GM21737 (cell line): ENCODE measurements at regions not wholly inside any gene's neighbourhood (a gene's known extent, or its start where the extent isn't known, plus 50 kb on each side); places are given as distances from the start of the nearest gene placed in this dataset.

ENCODE experiments used
- ATAC-seq: cut with Tn5 transposase; IDR thresholded peaks from one replicate; pipeline ENCODE4 v1.9.1; 2021; ENCODE audit warnings: mild to moderate bottlenecking, moderate library complexity; ENCODE audit not compliant: unreplicated experiment

DNA sequence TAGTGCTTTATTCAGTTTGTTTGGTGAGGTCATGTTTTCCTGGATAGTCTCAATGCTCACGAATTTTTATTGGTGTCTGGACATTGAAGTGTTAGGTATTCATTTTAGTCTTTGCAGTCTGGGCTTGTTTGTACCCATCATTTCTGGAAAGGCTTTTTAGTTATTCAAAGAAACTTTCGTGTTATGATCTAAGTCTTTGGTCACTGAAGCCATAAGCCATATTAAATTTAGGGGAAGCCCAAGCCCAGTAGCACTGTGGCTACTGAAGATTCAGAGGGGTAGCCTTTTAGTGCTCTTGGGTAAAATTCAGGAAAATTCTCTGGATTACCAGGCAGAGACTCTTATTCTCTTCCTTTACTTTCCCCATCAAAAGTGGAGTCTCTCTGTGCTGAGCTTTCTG is 56.2 kb upstream of the PEX5L start:
- ATAC-seq = no peak

DNA sequence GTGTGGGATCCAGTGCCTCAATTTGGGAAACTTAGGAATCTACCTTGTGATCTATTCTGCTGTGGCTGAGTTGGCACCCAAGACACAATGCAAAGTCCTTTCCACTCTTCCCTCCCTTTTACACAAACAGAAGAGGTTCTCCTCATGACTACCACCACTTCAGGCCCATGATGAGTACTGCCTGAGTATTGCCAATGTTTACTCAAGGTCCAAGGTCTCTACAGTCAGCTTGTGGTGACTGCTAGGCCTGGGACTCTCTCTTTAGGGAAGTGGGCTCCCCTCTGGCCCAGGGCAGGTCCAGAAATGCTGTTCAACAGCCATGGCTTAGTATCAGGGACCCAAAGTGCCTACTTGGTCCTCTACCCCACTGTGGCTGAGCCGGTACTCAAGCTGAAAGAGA is 56.8 kb upstream of the PEX5L start:
- ATAC-seq = no peak

DNA sequence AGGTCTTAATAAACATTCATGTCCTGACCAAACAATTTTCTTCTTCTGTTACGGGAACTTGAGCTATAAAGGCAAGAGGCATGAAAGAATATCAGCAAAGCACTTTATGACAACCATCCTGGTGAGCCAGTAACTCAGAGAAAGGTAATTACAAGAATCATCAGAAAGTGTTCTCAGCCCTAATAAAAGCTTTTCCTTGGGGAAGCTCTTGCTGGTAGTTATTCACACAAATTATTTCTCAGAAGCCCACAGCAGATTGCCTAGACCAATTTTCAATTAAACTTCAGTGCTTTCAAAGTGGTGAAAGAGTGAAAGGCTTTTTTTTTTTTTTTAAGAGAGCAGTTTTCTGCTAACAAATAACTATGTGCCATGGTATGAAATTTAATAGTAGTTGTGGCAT is 60.9 kb upstream of the PEX5L start:
- no peak for ATAC-seq

DNA sequence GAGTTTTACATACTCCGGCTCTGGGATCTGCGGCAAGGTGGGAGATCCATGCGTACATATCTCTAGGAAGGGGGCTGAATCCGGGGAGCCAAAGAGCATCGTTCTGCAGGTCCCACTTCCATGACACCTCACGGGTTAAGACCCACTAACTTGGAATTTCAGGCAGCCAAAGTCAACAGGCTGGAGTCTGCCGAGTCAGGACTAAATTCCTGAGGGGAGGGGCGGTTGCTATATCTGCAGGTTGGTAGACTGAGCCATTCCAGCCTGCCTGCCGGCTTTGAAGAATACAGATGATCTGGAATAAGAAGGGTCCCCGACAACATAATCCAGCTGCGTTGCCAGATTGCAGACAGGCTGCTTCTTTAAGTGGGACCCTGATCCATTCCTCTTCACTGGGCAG is 65.4 kb upstream of the PEX5L start:
- no peak for ATAC-seq

DNA sequence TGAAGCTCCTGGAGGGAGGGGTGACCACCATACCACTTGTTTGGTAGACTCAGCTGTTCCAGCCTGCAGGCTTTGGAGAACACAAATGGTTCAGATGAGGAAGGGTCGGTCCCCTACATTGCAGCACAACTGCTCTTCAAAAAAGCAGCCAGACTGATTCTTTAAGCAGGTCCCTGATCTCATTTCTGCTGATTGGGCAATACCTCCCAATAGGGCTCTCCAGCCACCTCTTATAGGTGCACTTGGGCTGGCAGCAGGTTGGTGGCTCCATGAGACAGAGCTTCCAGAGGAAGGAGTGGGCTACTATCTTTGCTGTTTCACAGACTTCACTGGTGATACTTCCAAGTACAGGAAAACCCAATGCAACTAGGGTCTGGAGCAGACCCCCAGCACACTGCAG is 65.9 kb upstream of the PEX5L start:
- ATAC-seq = no peak

DNA sequence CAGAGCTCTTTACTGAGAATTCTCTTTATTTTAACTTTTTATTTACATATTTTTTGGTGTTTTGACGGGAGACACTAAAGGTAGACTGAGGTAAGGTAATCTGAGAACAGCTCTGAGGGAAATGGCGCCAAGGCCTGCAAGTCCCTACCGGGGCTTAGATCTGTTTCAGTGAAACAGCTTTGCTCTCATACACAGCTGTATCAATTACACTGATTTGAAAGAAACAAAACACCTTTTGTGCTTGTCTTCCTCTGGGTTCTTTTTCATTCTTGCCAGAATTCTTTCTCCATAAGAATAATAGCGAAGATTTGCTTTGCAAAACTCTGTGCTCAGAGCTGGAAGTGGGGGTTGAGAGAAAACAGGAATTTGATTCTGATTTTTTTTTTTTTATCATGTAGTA is 79.5 kb upstream of the PEX5L start:
- ATAC-seq = no peak

DNA sequence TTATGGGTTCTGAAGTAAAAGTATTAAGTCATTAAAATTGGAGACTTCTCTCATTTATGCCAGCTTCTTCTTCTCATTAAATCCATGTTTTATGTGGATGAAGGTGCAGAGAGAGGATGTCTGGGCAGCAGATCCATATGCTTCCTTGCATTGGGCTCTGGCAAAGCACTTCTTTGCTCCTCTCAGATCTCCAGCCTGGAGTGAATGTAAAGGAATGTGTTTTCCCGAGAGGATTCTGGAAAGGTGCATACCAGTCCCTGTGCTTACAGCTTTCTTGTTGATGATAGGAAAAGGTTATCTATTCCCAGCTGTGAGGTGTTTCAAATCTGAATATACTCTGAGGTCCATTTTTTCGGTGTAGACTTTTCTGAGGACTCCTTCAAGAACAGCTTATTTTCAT is 79.9 kb upstream of the PEX5L start:
- ATAC-seq = no peak

DNA sequence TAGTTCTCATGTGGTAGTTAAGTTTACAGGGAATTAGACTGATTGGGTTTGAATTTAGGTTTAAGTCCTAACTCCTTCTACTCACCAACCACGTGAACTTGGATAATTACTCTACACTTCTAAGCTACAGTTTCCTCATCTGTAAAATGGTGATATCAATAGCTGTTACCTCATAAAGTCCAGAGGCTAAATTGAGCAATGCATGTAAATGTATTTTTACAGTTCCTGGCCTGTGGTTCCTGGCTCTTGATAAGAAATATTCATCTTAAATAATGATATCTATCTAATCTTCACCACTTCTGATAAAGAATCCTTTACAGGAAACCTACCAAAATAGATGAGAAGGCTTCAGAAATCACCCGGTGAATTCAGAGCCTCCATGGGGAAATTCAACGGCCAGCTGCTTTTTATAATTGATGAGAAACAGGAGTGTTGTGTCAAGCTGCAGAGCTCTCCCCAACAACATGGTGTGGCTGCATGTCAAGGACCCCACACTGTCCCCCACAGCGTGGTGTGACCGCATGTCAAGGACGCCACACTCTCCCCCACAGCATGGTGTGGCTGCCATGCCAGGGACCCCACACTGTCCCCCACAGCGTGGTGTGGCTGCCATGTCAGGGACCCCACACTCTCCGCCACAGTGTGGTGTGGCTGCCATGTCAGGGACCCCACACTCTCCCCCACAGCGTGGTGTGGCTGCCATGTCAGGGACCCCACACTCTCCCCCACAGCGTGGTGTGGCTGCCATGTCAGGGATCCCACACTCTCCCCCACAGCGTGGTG is 80.8 kb upstream of the PEX5L start:
- no peak for ATAC-seq

DNA sequence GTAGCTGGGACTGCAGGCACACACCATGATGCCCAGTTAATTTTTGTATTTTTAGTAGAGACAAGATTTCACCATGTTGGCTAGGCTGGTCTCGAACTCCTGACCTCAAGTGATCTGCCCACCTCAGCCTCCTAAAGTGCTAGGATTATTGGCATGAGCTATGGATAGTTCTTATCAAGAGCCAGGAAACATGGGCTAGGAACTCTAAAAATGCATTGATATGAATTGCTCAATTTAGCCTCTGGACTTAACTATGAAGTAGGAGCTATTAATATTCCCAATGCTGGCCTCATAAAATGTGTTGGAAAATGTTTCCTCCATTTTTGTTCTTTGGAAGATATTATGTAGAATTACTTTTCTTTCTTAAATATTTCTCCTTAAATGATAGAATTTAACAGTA is 82.8 kb upstream of the PEX5L start:
- ATAC-seq = no peak

DNA sequence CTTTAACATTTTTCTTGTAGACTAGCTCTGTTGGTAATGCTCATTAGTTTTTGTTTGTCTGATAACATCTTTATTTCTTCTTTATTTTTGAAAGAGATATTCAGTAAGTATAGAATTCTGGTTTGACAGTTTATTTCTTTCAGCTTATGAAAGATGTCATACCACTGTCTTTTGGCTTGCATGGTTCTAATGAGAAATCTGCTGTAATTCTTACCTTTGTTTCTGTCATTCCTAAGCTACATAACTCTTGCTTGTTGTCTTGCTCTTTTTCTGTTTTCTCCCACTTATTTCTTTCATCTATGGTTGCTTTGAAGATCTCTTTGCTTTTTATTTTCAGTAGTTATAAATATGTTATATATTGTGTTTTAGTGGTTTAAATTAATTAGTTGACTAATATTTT is 87.2 kb upstream of the PEX5L start:
- ATAC-seq = no peak

DNA sequence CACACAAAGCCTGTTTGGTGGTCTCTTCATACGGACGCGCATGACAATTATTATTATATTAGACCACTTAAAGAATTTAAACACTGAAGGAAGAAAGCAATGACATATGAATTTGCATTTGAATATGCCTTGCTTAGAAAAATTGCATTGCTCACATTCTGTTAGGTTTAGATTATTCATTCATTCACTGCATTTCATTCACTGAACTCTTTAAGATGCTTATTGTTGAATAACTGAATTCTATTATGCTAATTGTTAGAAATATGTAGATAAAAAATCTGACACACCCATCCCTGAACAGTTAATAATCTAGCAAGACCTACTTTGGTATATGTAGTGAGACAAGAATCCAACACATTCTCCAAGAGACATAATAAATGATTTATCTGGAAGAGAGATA is 94.4 kb upstream of the PEX5L start:
- no peak for ATAC-seq

DNA sequence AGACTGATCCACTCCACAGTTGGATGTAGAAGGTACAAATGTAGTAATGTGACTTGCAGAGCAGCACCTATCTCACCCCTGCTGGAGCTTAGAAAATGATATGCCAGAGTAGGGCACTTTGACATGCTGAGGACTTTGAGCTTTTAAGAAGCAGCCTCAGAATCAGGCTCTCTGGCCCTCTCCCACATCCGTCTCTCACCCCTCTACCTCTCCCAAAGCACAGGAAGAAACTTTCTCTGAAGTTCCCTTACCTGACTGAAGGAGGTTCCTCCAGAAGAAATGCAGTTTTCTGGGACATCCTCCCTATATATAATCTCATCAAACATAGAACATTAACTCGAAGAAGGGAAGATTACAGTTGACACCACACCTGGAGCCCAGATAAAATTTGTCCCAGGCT is 98.4 kb upstream of the PEX5L start:
- ATAC-seq = no peak

DNA sequence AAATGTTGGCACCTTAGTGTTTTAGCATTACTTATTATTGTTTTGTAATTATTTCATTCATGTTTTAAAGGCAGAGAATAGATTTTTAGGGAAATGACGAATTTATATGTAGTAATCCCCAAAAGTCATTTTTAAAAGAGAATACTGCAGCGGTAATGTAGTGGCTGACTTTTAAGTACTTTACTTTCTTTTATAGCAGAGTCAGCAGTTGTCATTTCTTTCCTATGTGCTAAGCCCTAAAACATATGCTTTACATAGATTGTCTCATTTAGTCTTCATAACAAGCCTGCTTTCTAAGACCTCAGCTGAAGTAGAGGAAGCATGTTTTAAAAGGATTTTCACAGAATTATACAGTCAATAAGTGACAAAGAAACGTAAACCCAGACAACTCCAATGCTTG is 102.1 kb upstream of the PEX5L start:
- ATAC-seq = no peak

DNA sequence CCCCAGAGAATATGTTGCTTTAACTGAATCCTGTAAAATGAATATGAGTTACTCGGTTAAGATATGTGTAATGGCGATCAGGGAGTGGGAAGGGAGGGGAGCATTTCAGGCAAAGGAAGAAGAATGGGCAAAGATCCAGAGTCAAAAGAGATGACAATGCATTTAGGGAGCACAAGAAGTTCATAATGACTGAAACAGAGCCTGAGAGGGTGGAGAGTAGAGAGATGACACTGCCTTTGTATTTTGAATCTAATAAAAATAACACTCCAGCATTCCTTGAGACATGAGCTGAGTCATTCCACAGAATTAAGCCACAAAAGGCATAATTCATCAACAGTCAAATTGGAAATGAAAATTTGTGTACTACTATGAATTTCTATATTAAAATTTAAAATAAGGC is 105.3 kb upstream of the PEX5L start:
- no peak for ATAC-seq

DNA sequence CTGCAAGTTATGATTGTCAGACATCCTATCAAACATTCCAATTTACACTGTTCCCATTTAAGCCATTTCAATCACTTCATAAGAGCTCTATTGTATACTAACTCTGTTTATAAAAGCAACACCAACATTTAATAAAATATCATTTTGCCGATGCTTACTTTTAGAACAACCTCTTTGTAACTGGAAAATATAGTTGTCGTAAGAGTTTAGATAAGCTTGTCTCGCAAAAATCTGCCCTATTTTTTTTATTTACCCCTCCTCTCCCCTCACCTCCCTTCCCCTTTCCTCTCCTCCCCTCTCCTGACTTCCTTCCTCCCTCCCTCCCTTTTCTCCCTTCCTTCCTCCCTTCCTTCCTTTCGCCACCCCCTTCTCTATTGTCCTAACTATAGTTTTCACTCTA is 105.7 kb upstream of the PEX5L start:
- no peak for ATAC-seq

DNA sequence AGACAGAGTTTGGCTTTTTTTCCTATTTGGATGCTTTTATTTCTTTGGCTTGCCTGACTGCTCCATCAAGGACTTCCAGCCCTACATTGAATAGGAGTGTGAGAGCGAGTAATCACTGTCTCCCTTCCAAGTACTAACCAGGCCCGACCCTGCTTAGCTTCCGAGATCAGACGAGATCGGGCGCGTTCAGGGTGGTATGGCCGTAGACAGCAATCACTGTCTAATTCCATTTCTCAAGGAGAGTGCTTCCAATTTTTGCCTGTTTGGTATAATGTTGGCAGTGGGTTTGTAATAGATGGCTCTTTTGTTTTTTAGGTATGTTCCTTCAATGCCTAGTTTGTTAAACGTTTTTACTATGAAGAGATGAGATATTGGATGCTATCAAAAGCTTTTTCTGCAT is 125.0 kb upstream of the PEX5L start:
- no peak for ATAC-seq

DNA sequence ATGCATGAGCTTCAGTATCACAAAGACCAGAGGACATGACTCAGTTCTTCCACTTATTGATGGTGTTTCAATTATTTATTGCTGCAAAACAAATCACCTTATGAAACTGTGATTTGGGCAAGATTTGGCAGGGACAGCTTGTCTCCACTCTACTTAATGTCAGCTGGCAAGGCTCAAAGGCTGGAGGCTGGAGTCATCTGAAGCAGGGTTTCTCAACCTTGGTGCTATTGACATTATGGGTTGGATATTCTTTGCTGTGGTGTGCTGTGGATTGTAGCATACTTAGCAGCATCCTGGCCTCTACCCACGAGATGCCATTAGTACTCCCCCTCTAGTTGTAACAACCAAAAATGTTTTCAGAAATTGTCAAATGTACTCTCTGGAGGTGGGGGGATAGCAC is 138.8 kb upstream of the PEX5L start:
- ATAC-seq = no peak

DNA sequence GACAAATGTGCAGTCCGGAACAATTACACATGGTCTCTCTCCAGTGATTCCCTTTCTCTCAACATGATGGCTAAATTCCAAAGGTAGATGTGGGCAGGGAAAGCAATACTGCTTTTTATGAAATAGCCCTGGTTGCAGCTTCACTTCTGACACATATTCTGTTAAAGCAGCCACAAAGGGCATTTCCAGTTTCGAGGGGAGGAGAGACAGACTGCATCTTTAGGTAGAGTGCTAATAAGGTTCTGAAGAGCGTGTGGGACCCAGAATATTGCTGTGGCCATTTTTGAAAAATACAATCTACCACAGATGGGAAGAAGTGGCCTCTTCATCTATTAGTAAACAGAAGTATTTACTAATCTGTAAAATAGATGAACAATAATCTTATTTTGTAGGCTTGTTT is 139.3 kb upstream of the PEX5L start:
- ATAC-seq = no peak

DNA sequence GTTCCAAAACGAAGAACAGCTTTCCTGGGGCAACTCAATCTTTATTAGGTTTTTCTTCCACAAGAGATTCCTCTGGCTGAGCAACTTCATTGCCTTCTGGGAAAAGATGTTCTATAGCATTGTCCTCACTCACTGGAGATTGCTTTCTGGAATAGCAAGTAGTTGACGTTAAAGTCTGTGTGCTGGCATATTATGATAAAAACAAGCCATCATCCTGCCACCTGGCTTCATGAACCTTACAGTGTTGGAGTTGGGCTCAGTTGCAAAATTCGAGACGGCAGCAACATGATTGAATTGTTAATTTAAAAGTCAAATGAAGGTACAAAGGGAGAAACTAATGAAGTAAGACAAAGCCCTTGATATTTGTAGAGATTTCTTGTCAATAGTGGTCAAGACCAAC is 140.5 kb upstream of the PEX5L start:
- ATAC-seq = no peak

DNA sequence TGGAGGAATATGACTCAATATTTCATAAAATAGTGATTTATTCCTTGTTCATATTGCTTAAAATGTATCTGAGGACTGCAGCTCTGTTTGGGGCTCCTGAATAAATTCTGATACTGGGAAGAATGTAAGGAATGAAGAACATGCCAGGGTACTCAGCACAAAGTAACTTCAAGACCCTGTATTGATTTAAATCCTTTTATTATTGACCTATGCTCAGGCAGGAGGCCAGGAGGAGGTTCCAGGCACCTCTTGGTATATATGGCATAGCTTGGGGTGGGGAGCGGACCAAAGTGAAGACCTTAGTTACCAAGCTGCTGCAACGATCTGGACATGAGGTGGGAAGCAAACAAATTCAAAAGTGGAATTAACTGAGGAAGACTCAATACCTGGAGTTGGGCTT is 142.8 kb upstream of the PEX5L start:
- ATAC-seq = no peak

DNA sequence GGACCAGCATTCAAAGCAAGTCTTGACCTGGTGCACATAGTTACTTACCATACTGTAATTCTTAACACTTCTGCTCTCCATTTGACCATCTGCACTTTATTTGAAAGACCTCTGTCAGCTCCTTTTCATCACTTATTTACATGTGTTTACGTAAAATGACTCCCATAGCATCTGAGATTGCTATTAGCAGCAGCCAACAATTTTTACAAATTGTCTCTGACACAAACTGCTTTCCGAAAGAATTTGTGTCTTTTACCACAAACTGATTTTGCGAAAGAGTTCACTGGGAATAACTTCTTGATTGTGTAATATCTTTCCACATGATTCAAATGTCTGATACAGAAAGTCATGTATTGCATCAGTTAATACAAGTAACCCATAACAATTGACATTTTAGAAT is 144.1 kb upstream of the PEX5L start:
- no peak for ATAC-seq

DNA sequence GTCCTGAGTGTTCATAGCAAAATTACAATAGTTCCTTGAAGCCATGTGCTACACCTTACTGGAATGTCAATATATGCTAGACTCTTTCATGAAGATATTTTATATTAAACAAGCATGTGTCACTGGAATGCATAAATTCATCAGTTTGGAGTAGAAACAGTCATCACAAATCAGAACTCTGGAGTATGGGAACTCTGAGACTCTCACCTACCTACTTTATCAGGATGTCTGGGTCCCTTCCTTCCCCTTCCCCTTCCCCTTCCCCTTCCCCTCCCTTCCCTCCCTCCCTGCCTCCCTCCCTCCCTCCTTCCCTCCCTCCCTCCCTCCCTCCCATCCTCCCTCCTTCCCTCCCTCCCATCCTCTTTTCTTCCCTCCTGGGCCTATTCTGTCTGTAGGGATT is 144.7 kb upstream of the PEX5L start:
- ATAC-seq = no peak

DNA sequence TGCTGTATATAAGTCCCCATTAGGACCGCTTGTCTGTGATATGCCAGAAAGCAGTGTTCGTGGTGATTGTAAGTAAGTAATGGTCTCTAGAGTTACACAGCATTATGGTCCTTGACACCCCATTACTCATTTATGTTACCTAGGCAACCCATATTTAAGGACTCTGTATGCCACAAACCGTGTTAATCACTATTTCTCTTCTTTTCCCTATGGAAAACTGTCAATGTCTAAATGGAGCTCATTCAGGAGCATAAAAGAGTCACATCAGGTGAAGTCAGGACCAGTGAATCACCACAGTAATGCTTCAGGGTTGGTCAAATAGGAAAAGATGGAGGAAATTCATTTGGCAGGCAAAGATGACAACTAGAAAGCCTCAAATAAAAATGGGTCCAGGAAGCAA is 146.6 kb upstream of the PEX5L start:
- no peak for ATAC-seq
